Thoracic aorta (tissue), 2 donors: ENCODE measurements at regions not wholly inside any gene's neighbourhood (a gene's known extent, or its start where the extent isn't known, plus 50 kb on each side); places are given as distances from the start of the nearest gene placed in this dataset.

Source experiments
- ATAC-seq: fragments of 150-250 bp; one replicate; pipeline ENCODE4 v1.8.0; 2017; ENCODE audit warnings: low read depth; ENCODE audit not compliant: insufficient number of reproducible peaks, low FRiP score
- DNase-seq: peaks from one replicate; pipeline ENCODE4 v3.0.0-alpha.2; 2020; ENCODE audit warnings: low spot score
- H3K27ac ChIP-seq, 2 donors: fragments of 200-600 bp; sonication (generic); 1 replicate in 1 of 2; 2 replicates in 1 of 2; pipeline ENCODE4 v1.5.1; 2016; ENCODE audit warnings: mild to moderate bottlenecking in 2 of 2, moderate library complexity in 2 of 2
- H3K27me3 ChIP-seq: fragments of 200-600 bp; sonication (generic); replicated peaks from 2 replicates; pipeline ENCODE4 v1.6.0; 2016; ENCODE audit warnings: mild to moderate bottlenecking; ENCODE audit not compliant: insufficient read depth
- H3K36me3 ChIP-seq: fragments of 200-600 bp; sonication (generic); one replicate; pipeline ENCODE4 v1.5.1; 2016
- H3K4me1 ChIP-seq, 2 donors: fragments of 200-600 bp; sonication (generic); 1 replicate in 1 of 2; 2 replicates in 1 of 2; pipeline versions ENCODE4 v1.5.1 to v1.6.0; 2016; ENCODE audit warnings: low read depth in 2 of 2, mild to moderate bottlenecking in 1 of 2; ENCODE audit not compliant: control insufficient read depth in 1 of 2
- H3K4me3 ChIP-seq: fragments of 200-600 bp; sonication (generic); 2 replicates; pipeline ENCODE4 v1.5.1; 2016; ENCODE audit warnings: mild to moderate bottlenecking
- H3K9me3 ChIP-seq: fragments of 200-600 bp; sonication (generic); 2 replicates; pipeline ENCODE4 v1.5.1; 2016
- TF ChIP-seq, protein P1 (sequence below): fragments of 200-600 bp; sonication (generic); IDR thresholded peaks from one replicate; pipeline ENCODE4 v1.5.1; 2019; ENCODE audit warnings: antibody characterized with exemption

DNA sequence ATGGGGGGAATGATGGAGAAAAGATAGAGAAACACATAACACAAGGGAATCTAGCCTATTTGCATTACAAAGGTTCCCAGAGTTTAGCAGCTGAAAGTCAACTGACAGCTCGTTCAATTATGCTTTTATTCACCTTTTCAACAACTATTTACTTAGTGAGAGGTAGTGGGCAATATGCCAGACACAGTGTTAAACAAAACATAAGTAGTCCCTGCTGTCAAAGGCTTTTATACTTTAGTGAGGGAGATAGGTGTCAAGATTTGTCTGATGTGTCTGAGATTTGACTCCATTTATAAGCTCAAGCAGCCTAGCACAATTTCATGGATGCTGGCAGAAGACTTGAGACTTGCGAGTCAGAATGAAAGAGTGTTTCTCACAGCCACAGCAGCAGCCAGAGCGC, 549.0 kb upstream of the VSTM2A start:
- no peak for ATAC-seq
- no peaks in the 10 kb centered on the region for H3K27me3 ChIP-seq
- H3K27ac ChIP-seq, result no peak overlapping the region
- no peaks in the 10 kb centered on the region for H3K36me3 ChIP-seq
- no peaks in the 10 kb centered on the region for H3K9me3 ChIP-seq
- no peak overlapping the region for H3K4me3 ChIP-seq
- DNase-seq, result no peak
- H3K4me1 ChIP-seq, result no peaks in the 10 kb centered on the region
- TF ChIP-seq, protein P1, sequence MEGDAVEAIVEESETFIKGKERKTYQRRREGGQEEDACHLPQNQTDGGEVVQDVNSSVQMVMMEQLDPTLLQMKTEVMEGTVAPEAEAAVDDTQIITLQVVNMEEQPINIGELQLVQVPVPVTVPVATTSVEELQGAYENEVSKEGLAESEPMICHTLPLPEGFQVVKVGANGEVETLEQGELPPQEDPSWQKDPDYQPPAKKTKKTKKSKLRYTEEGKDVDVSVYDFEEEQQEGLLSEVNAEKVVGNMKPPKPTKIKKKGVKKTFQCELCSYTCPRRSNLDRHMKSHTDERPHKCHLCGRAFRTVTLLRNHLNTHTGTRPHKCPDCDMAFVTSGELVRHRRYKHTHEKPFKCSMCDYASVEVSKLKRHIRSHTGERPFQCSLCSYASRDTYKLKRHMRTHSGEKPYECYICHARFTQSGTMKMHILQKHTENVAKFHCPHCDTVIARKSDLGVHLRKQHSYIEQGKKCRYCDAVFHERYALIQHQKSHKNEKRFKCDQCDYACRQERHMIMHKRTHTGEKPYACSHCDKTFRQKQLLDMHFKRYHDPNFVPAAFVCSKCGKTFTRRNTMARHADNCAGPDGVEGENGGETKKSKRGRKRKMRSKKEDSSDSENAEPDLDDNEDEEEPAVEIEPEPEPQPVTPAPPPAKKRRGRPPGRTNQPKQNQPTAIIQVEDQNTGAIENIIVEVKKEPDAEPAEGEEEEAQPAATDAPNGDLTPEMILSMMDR, result no peak

DNA sequence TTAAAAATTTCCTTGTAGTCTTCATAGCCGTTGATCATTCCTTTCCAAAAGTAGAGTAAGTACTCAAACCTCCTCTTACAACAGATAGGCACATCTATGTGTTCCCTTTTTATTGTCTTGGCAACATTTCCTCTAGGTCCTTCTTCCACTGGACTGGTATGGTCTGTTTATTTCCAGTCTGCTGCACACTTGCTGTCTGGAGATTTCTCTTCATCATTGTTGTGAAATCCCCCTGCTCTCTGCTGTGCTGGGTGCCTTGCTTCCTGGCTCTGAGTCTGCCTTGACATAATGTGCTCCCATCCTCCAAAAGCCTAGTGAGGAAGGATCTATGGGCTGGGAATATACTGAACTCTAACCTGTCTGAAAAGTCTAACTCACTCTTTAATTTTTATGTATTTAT, 545.3 kb upstream of the VSTM2A start:
- no peaks in the 10 kb centered on the region for H3K4me1 ChIP-seq
- H3K27ac ChIP-seq, result no peak overlapping the region
- DNase-seq, result no peak
- no peak overlapping the region for H3K4me3 ChIP-seq
- H3K36me3 ChIP-seq, result no peaks in the 10 kb centered on the region
- TF ChIP-seq, protein P1, result no peak
- no peak for ATAC-seq
- no peaks in the 10 kb centered on the region for H3K27me3 ChIP-seq
- H3K9me3 ChIP-seq, result no peaks in the 10 kb centered on the region

DNA sequence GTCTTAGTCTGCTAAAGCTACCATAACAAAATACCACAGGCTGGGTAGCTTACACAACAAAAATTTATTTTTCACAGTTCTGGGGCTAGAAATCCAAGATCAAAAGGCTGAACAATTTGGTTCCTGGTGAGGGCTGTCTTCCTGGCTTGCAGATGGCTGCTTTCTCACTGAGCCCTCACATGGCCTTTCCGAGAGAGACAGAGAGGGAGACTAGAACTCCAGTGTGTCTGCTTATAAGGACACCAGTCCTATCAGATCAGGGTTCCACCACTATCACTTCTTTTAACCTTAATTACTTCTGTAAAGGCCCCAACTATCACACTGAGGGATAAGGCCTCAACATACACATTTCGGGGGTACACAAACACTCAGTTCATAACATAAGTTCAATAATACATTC, 527.4 kb upstream of the VSTM2A start:
- H3K9me3 ChIP-seq, result no peaks in the 10 kb centered on the region
- H3K4me3 ChIP-seq, result no peak overlapping the region
- no peaks in the 10 kb centered on the region for H3K27me3 ChIP-seq
- TF ChIP-seq, protein P1, result no peak
- no peaks in the 10 kb centered on the region for H3K36me3 ChIP-seq
- ATAC-seq, result no peak
- no peak for DNase-seq
- H3K4me1 ChIP-seq, result no peaks in the 10 kb centered on the region
- H3K27ac ChIP-seq, result no peak overlapping the region

DNA sequence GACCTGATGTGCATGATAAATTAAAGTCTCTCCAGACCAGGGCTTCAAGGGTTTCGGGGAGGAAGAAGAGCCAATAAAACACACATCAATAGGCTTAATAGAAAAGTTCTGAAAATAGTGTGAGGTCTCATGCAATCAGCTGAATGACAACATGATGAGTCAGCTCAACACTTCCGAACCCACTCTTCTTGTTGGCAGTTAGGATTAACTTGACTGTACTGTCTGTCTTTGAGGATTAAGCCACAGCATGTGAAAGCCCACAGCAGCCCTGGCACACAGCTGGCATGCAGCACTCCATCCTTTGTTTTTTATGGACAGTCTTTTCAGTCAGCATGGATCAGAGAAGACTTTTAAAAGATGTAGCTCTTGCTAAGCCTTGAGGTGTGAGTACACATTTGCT, 526.9 kb upstream of the VSTM2A start:
- H3K4me1 ChIP-seq, result no peaks in the 10 kb centered on the region
- no peaks in the 10 kb centered on the region for H3K36me3 ChIP-seq
- TF ChIP-seq, protein P1, result no peak
- H3K27me3 ChIP-seq, result no peaks in the 10 kb centered on the region
- ATAC-seq (no peak), DNase-seq (no peak)
- no peak overlapping the region for H3K27ac ChIP-seq
- no peaks in the 10 kb centered on the region for H3K9me3 ChIP-seq
- no peak overlapping the region for H3K4me3 ChIP-seq

DNA sequence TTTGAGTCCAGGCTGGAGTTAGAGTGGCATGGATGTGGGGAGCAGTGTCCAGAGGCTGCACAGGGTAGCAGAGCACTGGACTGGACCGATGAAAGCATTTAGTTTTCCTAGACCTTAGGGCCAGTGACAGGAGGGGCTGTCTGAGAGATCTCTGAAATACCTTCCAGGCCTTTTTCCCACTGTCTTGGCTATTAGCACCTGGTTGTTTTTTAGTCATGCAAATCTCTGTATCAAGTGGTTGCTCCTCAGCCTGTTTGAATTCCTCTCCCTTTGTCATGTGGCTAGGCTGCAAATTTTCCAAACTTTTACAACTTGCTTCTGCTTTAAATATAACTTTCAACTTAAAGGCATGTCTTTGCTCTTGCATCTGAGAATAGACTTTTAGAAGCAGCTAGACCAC, 504.3 kb upstream of the VSTM2A start:
- no peak for DNase-seq
- no peaks in the 10 kb centered on the region for H3K4me1 ChIP-seq
- no peaks in the 10 kb centered on the region for H3K27me3 ChIP-seq
- no peak overlapping the region for H3K4me3 ChIP-seq
- no peaks in the 10 kb centered on the region for H3K36me3 ChIP-seq
- ATAC-seq, result no peak
- H3K9me3 ChIP-seq, result no peaks in the 10 kb centered on the region
- H3K27ac ChIP-seq, result no peak overlapping the region
- TF ChIP-seq, protein P1, result no peak
